Fibroblast of villous mesenchyme (primary cell): ENCODE measurements at regions not wholly inside any gene's neighbourhood (a gene's known extent, or its start where the extent isn't known, plus 50 kb on each side); places are given as distances from the start of the nearest gene placed in this dataset.

Experiments used
- DNase-seq: peaks from one replicate; pipeline ENCODE4 v3.0.0-alpha.2; 2010; ENCODE audit warnings: low read depth
- H3K4me3 ChIP-seq: 2 replicates; pipeline ENCODE4 v1.5.1; 2011; ENCODE audit warnings: low read depth, mild to moderate bottlenecking, low read length
- TF ChIP-seq, protein P1 (sequence below): IDR thresholded peaks from 2 replicates; pipeline ENCODE4 v1.5.1; 2012; ENCODE audit warnings: low read depth, mild to moderate bottlenecking, low read length; ENCODE audit not compliant: insufficient read depth

DNA sequence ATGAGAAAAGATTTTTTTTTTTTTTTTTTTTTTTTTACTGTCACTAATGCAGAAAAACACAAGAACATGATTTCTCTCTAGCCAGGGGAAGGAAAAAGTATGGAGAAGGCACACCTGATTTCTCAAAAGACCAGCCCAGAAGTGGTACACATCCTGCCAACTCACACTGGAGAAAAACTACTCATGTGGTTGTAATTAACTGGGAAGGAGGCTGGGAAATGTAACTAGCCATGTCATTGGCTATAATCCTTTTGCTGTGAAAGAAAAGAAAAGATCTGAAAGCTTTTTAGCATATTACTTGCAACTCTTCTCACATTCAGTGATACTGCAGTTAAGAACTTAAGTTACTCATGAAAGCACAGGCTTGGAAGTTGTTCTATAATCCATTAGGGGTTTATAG, 195.9 kb upstream of the PMFBP1 start:
- DNase-seq = peak; percentile 9
- TF ChIP-seq, protein P1, sequence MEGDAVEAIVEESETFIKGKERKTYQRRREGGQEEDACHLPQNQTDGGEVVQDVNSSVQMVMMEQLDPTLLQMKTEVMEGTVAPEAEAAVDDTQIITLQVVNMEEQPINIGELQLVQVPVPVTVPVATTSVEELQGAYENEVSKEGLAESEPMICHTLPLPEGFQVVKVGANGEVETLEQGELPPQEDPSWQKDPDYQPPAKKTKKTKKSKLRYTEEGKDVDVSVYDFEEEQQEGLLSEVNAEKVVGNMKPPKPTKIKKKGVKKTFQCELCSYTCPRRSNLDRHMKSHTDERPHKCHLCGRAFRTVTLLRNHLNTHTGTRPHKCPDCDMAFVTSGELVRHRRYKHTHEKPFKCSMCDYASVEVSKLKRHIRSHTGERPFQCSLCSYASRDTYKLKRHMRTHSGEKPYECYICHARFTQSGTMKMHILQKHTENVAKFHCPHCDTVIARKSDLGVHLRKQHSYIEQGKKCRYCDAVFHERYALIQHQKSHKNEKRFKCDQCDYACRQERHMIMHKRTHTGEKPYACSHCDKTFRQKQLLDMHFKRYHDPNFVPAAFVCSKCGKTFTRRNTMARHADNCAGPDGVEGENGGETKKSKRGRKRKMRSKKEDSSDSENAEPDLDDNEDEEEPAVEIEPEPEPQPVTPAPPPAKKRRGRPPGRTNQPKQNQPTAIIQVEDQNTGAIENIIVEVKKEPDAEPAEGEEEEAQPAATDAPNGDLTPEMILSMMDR = no peak
- H3K4me3 ChIP-seq = no peak overlapping the region

DNA sequence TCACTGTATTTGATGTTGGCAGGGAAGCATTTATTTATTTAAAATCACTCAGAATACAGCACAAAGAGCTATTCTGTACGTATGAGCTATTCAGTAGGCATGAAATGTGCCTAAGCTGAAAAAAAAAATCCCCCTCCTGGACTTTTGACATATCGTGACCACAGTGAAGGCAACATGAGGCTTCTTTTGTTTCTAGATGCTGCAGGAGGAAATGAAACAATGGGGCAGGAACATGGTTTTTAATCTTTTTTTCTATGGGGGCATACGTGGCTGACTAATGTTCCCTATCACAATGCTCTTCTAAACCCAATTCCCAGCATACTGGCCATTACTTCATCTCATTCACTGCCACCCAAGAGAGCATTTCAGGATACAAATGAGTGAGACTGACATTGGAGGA, 191.0 kb upstream of the PMFBP1 start:
- no peak overlapping the region for H3K4me3 ChIP-seq
- no peak for DNase-seq
- TF ChIP-seq, protein P1 = no peak

DNA sequence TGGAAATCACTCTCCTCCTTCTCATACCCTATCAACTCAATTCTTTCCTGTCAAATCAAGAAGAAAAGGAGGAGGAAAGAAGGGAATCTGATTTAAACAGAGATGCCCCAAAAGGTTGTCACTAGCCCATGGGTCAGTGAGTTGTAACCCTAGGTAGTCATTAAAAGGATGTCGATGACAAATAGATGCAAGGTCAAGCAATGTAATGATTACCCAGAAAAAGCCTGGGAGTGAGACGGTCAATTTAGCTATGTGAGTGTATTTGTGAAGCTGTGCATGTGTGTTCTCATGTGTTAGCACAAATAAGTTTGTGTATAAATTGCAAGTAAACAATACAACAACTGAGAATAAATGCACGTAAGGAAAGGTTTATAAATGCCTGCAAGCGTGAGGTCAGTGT, 190.5 kb upstream of the PMFBP1 start:
- TF ChIP-seq, protein P1 = no peak
- no peak overlapping the region for H3K4me3 ChIP-seq
- DNase-seq = no peak

DNA sequence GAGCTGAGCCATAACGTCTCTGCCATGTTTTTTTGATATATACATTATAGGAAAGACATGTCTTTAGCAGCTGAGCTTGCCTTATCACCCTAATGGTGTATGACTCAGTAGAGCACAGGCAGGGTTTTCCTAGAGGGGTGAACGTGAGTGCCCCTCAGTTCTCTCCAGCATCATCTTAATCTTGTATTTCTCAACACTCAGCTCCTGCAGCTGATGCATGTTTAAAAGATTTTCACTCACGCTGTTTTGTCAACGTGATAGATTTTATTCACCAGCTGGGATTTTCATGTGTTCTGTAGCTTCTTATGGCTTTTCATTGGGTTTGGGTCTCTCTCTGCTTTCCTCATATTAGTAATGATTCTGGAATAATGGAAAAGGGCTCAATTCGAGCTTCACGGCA, 186.0 kb upstream of the PMFBP1 start:
- TF ChIP-seq, protein P1 = no peak
- peak; percentile 68 for DNase-seq

DNA sequence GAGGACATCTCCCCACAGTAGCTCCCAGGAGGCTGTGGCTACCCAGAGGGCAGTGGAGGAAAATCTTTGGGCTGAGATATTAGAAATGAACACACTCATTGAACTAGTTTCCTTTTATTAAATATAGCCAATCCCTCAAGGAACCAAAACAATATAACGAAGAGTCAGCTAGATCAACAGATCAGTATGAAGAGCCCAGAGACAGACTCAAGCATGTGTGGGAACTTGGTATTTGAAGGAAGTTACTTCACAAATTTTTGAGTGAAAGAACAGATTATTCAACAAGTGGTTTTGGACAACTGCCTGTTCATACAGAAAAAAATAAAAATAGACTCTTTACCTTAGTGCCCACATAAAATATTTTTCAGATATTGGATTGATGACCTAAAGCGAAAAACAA, 183.6 kb upstream of the PMFBP1 start:
- TF ChIP-seq, protein P1 = no peak
- peak; percentile 7 for DNase-seq

More for the DNA sequence above, 186.0 kb upstream of the PMFBP1 start:
- H3K4me3 ChIP-seq = no peak overlapping the region

DNA sequence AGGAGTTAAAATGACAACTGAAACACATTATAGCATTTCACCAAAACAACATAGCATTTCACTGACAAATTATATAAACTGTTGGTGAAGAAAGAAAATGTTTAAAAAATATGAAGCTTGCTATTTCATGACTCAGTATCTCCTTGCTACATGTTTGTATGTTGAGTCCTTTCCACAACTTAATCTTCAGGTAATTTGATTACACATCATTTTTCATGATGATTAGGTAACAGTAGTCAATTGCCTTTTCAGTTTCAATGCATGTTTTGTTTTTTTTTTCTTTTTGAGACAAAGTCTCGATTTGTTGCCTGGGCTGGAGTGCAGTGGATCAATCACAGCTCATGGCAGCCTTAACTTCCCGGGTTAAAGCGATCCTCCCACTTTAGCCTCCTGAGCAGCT, 177.8 kb upstream of the PMFBP1 start:
- TF ChIP-seq, protein P1 = no peak
- DNase-seq = no peak
- H3K4me3 ChIP-seq = no peak overlapping the region

More for the DNA sequence above, 183.6 kb upstream of the PMFBP1 start:
- no peak overlapping the region for H3K4me3 ChIP-seq

DNA sequence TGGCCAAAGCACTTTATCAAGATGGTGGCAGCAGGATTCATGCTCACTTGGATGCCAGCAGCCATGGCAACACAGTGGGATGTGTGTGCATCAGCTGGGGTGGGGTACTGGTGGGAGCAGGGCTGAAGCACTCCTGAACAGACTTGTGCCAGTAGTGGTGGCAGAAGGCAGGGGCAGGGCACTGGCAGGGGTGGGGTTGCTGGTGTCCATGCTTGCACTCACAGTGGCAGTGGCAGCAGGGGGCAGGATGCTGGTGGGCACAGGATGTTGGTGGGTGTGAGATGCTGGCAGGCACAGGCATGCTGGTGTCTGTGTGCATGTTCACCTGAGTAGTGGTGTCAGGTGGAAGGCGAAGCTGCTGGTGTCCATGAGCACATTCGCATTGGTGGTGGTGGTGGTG, 161.0 kb upstream of the PMFBP1 start:
- DNase-seq = no peak
- TF ChIP-seq, protein P1 = no peak

More for the DNA sequence above, 161.0 kb upstream of the PMFBP1 start:
- no peak overlapping the region for H3K4me3 ChIP-seq
